ENCODE measurements at regions not wholly inside any gene's neighbourhood (a gene's known extent, or its start where the extent isn't known, plus 50 kb on each side); places are given as distances from the start of the nearest gene placed in this dataset.
"Not testable (repeated sequence)": the region's sequence is repeated elsewhere in the genome, so short reads cannot be mapped to it uniquely, and the experiment has no call there.

DNA sequence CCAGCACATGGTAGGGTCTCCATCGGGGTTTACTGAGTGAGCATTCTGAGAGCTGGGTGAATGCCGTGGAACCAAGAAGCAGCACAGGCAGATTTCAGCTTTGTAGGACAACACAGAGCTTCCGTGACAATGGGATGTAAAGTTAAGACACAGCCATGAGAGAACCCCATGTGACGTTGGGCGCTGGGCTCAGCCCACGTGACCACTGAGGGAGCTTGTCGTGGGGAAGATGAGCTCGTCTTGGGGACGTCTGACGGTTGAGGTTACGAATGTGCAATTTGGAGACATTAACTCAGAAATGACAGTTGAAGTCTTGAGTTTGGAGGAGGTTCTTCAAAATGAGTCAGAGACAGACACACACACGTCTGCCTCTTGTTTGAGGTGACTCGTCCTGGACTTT, 51.5 kb upstream of the MUC20 start:
- Histone ChIP-seq H3K36me3 (peaks cover 40% of the 10 kb centered on the region), H3K4me1 (peaks cover 25% of the 10 kb centered on the region)
- H3K9ac ChIP-seq, H4K20me1 ChIP-seq, H3K4me3 ChIP-seq, H3K9me3 ChIP-seq, H3K27ac ChIP-seq, H3K4me2 ChIP-seq, H3K27me3 ChIP-seq: not testable (repeated sequence)

DNA sequence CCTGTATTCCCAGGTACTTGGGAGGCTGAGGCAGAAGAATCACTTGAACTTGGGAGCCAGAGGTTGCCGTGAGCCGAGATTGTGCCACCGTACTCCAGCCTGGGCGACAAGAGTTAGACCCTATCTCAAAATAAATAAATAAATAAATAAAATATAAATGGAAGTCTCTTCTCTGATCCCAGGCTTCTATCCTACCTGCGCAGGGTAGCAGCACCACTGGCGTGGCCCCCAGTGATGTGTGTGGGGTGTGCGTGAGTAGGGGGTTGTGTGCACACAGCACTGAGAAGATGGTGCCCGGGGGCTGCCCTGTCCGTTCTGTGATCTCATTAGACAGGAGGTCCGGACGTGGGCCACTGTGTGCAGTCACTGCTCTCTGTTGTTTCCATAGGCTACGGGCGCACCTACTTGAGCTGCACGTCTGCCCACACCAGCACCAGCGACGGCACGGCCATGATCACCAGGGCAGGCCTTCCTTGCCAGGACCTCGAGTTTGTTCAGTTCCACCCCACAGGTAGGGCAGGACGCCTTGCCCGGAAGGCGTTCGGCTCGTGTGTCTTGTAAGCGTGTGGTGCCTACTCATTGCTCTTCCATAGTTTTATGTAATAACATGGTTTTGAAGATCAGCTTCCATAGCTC, 52.5 kb upstream of the MUC20 start:
- not testable (repeated sequence) for H3K4me2 ChIP-seq, H3K9me3 ChIP-seq, H3K9ac ChIP-seq, H4K20me1 ChIP-seq, H3K27me3 ChIP-seq, H3K4me3 ChIP-seq, H3K27ac ChIP-seq
- Histone ChIP-seq H3K36me3 (peaks cover 36% of the 10 kb centered on the region), H3K4me1 (peaks cover 24% of the 10 kb centered on the region)

DNA sequence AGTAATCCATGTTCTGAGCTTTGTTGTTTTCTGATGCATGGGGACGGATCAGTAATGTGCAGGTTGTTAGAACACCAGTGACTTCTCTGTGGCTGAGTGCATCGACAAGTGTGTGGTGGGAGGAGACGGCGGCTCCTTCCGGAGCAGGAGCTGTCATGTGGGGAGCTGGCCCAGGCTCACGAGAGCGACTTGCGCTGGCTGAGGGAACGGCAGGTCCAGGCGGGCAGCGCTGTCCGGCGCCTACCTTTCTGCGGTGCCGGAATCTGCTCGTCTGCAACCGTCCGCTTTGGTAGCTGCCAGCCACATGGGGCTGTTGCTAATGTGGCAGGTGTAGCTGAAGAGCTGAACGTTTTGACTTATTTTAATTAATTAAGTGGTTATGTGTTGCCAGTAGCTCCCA, 55.5 kb upstream of the MUC20 start:
- H3K27ac ChIP-seq, H3K4me1 ChIP-seq, H3K4me3 ChIP-seq, H4K20me1 ChIP-seq, H3K9ac ChIP-seq, H3K4me2 ChIP-seq, H3K27me3 ChIP-seq, H3K9me3 ChIP-seq: not testable (repeated sequence)
- peaks cover 31% of the 10 kb centered on the region for H3K36me3 ChIP-seq

DNA sequence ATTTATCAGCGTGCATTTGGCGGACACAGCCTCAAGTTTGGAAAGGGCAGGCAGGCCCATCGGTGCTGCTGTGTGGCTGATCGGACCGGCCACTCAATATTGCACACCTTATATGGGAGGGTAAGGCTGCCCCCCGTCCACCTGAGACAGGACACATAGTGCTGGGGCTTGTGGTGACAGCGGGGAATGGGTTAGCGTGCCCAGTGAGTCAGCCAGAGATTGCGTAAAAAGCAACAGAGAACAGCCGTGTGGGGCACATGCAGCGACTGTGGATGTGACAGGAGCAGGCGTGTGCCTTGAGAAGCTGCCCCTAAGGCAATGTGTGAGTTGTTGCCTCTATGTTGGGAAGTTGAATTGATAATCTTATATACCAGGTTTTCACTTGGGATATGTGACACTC, 56.6 kb upstream of the MUC20 start:
- H3K9me3 ChIP-seq, H3K4me2 ChIP-seq, H3K27me3 ChIP-seq, H3K4me1 ChIP-seq, H3K9ac ChIP-seq, H4K20me1 ChIP-seq, H3K4me3 ChIP-seq, H3K27ac ChIP-seq: not testable (repeated sequence)
- H3K36me3 ChIP-seq, result peaks cover 29% of the 10 kb centered on the region

DNA sequence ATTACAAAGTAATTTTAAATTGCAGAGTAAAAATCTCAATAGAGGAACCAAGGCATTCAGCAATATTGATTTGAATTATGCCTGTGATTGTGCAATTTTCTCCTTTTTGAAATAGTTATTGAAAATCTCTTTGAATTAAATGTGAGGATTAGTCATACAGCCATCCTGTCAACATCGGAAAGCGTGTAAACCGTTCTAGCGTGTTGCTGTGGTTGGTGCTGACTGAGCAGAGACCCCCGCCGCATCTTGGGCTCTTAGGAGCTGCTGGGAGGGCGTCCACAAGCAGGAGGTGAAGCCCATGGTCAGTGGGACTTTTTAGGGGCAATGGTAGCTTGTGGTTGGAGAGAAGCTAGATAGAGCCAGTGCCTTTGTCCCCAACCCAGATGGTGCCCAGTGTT, 61.6 kb upstream of the MUC20 start:
- H3K4me3 ChIP-seq, result peak overlapping the region; percentile 71; the same call in 1 of the 2 replicates
- not testable (repeated sequence) for H3K36me3 ChIP-seq, H4K20me1 ChIP-seq, H3K27me3 ChIP-seq, H3K9me3 ChIP-seq, H3K27ac ChIP-seq, H3K4me1 ChIP-seq, H3K9ac ChIP-seq
- H3K4me2 ChIP-seq, result peak overlapping the region; percentile 55

DNA sequence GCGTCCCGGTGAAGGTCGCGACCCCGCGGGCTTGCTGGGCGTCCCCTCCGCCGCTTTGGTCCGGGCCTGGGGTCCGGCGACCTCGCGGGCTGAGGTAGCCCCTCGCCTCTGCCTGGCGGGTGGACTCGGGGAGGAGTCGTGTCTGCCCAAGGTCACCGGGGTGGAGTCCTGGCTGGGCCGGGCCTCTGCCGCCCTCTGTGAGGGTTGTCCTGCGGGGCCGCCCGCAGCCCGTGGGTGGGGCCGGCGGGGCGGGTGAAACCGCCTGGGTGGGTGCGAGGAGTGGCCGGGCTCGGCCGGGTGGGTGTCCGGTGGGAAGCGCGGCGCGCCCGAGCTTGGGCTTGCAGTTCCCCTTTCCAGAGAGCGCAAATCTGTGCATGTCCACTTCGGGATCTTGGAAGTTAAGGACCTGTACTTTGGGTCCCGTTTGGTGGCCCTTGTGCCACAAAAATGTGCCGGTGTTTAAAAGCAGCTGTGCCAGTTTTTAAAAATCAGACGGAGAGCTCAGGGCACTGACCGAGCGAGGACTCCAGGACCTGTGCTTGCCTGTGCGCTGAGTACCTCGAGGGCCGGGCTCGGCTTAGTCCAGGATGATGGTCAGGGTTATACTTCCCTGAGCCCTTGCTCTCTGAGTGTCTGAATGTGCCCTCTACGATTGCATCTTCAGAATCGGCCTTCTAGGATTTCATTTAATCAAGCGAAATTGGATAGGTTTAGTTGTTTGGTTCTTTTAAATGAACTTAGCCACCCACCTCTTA, 62.2 kb upstream of the MUC20 start:
- not testable (repeated sequence) for H3K27me3 ChIP-seq, H3K4me1 ChIP-seq, H3K9me3 ChIP-seq, H4K20me1 ChIP-seq, H3K36me3 ChIP-seq
- Histone ChIP-seq H3K9ac (peak overlapping the region; percentile 77; the same call in 1 of the 2 replicates), H3K27ac (peak overlapping the region; percentile 64; the same call in 1 of the 2 replicates), H3K4me3 (peak overlapping the region; percentile 71), H3K4me2 (peak overlapping the region; percentile 55)

DNA sequence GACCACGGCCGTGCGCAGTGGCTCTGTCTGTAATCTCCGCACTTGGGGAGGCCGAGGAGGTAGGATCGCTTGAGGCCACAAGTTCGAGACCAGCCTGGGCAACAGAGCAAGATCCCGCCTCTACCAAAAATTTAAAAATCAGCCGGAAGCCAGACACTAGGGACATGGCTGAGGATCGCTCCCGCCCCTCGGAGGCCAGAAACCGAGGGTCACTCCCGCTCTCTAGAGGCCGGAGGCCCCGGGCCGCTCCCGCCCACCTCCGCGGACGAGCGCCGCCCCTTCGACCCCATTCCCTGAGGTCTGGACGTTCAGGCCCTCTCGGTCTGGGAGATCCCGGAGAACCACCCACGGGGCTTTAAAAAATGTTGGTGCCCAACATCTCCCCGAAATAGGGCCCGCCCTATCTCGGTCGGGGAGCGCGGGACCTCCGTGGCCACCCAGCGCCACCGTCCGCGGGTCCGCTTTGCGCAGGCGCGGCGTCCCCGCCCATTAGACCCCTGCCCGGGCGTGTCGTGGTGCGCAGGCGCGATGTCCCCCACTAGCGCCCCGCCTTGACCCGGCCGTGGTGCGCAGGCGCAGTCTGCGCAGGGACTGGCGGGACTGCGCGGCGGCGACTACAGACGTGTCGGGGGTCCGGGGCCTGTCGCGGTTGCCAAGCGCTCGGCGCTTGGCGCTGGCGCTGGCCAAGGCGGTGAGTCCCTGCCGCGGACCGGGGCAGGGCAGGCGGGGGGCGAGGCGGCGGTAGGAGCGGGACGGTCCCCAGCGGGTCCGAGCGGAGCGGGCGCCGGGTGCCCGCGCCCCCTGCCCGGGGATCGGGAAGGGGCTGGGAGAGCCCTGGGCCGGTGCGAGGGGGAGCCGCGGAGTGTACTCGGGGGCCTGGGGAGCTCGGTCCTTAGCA, 63.1 kb upstream of the MUC20 start:
- Histone ChIP-seq H3K4me2 (peak overlapping the region; percentile 70), H3K27ac (peak overlapping the region; percentile 69; the same call in 1 of the 2 replicates), H3K4me3 (peak overlapping the region; percentile 71), H3K9ac (peak overlapping the region; percentile 81)
- H3K27me3 ChIP-seq, H3K4me1 ChIP-seq, H3K36me3 ChIP-seq, H3K9me3 ChIP-seq, H4K20me1 ChIP-seq: not testable (repeated sequence)

DNA sequence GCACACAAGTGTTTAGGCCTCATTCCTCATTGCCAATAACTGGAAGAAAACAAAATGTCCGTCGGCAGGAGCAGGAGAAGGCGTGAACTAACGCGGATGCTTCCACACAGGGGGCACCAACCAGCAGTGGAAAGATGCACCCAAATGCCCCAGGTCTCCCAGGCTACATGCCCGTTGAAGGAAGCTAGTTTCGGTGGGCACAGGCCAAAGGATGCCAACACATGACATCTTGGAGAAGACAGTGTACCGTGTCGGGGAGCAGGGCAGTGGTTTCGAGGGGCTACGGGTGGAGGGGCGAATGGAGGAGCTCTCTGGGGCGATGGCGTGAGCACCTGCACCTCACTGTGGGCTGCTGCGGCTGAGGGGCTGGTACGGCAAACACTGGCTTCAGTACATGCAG, 64.7 kb upstream of the MUC20 start:
- H3K9ac ChIP-seq, result not testable (repeated sequence)

DNA sequence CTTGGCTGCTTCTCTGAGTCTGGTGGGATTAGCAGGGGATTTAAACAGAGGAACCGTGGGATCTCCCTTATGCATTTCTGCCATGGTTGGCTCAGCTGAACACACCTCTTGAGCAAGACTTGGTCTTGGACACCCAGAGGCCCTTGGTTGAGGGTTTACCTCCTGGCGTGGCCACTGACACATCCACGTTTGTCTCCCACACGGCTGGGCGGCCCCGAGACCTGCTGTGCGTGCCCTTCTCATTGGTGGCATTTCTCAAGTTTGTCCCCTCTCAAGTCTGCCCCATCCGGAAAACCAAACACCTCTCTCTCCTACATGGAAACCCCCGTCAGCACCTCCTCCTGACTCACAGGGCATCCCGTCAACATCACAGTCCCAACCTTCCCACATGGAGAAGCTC, 66.0 kb upstream of the MUC20 start:
- H3K9ac ChIP-seq, H3K4me3 ChIP-seq, H4K20me1 ChIP-seq, H3K36me3 ChIP-seq, H3K4me1 ChIP-seq, H3K27ac ChIP-seq, H3K27me3 ChIP-seq, H3K4me2 ChIP-seq, H3K9me3 ChIP-seq: not testable (repeated sequence)

More for the DNA sequence above, 64.7 kb upstream of the MUC20 start:
- not testable (repeated sequence) for H3K27me3 ChIP-seq, H4K20me1 ChIP-seq, H3K4me1 ChIP-seq, H3K4me3 ChIP-seq, H3K9me3 ChIP-seq, H3K27ac ChIP-seq, H3K36me3 ChIP-seq, H3K4me2 ChIP-seq

DNA sequence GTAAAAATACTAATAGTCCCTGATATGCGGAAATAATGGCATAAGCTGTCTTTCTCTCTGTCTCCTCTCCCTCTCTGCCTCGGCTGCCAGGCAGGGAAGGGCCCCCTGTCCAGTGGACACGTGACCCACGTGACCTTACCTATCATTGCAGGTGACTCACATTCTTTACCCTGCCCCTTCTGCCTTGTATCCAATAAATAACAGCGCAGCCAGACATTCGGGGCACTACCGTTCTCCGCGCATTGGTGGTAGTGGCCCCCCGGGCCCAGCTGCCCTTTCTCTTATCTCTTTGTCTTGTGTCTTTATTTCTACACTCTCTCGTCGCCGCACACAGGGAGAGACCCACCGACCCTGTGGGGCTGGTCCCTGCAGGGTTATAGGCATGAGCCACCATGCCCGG, 66.6 kb upstream of the MUC20 start:
- not testable (repeated sequence) for H3K27ac ChIP-seq, H3K27me3 ChIP-seq, H3K9me3 ChIP-seq, H4K20me1 ChIP-seq, H3K9ac ChIP-seq, H3K4me1 ChIP-seq, H3K36me3 ChIP-seq, H3K4me3 ChIP-seq
- H3K4me2 ChIP-seq, result peak overlapping the region; percentile 22; the same call in 1 of the 2 replicates

DNA sequence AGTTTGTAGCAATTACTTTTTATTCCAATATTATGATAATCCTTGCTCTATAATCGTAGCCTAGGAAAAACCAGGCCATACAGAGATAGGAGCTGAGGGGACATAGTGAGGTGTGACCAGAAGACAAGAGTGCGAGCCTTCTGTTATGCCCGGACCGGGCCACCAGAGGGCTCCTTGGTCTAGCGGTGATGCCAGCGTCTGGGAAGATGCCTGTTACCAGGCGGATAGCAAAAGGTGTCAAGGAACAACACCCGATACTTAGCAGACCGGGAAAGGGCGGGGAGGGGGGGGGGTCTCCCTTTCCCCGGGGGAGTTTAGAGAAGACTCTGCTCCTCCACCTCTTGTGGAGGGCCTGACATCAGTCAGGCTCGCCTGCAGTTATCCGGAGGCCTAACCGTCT, 67.1 kb upstream of the MUC20 start:
- H3K4me1 ChIP-seq, H3K27me3 ChIP-seq, H3K27ac ChIP-seq, H3K36me3 ChIP-seq, H3K4me2 ChIP-seq, H3K9ac ChIP-seq, H4K20me1 ChIP-seq, H3K4me3 ChIP-seq, H3K9me3 ChIP-seq: not testable (repeated sequence)

DNA sequence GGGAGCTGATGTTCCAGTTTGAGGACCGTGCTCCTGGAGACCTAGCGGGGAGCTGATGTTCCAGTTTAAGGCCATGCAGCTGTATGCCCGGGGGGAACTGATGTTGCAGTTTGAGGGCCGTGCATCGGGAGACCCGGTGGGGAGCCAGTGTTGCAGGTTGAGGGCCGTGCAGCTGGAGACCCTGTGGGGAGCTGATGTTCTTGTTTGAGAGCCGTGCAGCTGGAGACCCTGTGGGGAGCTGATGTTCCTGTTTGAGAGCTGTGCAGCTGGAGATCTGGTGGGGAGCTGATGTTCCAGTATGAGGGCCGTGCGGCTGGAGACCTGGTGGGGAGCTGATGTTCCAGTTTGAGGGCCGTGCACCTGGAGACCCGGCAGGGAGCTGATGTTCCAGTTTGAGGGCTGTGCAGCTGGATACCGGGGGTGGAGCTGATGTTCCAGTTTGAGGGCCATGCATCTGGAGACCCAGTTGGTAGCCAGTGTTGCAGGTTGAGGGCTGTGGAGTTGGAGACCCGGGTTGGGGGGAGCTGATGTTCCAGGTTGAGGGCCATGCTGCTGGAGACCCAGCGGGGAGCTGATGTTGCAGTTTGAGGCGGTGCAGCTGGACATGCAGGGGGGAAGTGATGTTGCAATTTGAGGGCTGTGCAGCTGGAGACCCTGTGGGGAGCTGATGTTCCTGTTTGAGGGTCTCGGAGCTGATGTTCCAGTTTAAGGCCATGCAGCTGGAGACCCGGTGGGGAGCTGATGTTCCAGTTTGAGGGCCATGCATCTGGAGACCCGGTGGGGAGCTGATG, 64.4 kb upstream of the APOD start:
- H3K4me3 ChIP-seq, H3K36me3 ChIP-seq, H3K27me3 ChIP-seq, H3K9ac ChIP-seq, H4K20me1 ChIP-seq: not testable (repeated sequence)
- Histone ChIP-seq H3K4me2 (peak overlapping the region; percentile 50), H3K9me3 (peaks cover 24% of the 10 kb centered on the region), H3K4me1 (peaks cover 11% of the 10 kb centered on the region), H3K27ac (peak overlapping the region; percentile 74)

DNA sequence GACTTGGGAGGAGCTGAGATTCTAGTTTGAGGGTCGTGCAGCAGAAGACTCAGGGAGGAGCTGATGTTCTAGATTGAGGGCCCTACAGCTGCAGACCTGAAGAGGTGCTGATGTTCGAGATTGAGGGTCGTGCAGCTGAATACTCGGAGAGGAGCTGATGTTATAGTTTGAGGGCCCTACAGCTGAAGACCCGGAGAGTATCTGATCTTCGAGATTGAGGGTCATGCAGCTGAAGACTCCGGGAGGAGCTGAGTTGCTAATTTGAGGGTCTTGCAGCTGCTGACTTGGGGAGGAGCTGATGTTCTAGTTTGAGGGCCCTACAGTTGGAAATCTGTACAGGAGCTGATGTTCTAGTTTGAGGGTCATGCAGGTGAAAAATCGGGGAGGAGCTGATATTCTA, 62.1 kb upstream of the APOD start:
- not testable (repeated sequence) for H3K4me3 ChIP-seq, H3K36me3 ChIP-seq, H3K27me3 ChIP-seq, H3K4me2 ChIP-seq, H4K20me1 ChIP-seq, H3K9ac ChIP-seq, H3K27ac ChIP-seq
- peaks cover 26% of the 10 kb centered on the region for H3K9me3 ChIP-seq
- H3K4me1 ChIP-seq, result peaks cover 11% of the 10 kb centered on the region

DNA sequence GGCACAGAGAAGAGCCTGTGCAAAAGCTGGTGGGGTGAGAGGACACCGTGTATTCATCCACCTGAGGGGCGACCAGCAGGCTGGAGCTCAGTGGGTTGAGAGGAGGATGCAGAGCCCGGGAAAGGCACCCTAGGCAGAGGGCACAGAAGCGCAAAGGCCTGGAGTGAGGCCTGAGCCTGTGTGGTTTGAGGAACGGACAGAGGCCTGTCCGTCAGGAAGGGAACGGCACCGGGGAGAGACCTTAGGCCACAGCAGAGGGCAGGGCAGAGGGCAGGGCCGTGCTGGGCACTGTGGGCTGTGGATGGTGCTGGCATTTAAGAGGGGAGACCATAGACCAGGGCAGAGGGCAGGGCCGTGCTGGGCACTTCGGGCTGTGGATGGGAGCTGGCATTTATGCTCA, 59.5 kb upstream of the APOD start:
- not testable (repeated sequence) for H3K36me3 ChIP-seq, H3K27ac ChIP-seq, H3K9ac ChIP-seq, H3K4me1 ChIP-seq, H3K4me3 ChIP-seq, H3K27me3 ChIP-seq, H3K4me2 ChIP-seq, H4K20me1 ChIP-seq
- peaks cover 21% of the 10 kb centered on the region for H3K9me3 ChIP-seq
